ENCODE measurements at regions not wholly inside any gene's neighbourhood (a gene's known extent, or its start where the extent isn't known, plus 50 kb on each side); places are given as distances from the start of the nearest gene placed in this dataset.

GRCh38 chr12:97752129-97752528 is 289.5 kb downstream of the RMST start:
- intact Hi-C loops (cut with micrococcal nuclease; ENCODE audit: unreplicated experiment): no loop called here

GRCh38 chr12:97753332-97753731 is 290.7 kb downstream of the RMST start:
- ChIA-PET POLR2A (no interaction called here), CTCF (ENCODE audit: unreplicated experiment) (no interaction called here)
- Histone ChIP-seq H2AFZ (ENCODE audit: low read length) (no peak overlapping the region), H3K36me3 (ENCODE audit: insufficient read depth, low read length) (no peaks in the 10 kb centered on the region), H4K20me1 (ENCODE audit: insufficient read depth, low read length) (no peaks in the 10 kb centered on the region), H3K4me2 (ENCODE audit: low read length) (no peak overlapping the region), H3K4me3 (ENCODE audit: low read depth, low read length, poor library complexity, severe bottlenecking) (no peak overlapping the region), H3K9me2 (ENCODE audit: insufficient read depth, low read length) (no peaks in the 10 kb centered on the region), H3K9me3 (ENCODE audit: low read length) (no peaks in the 10 kb centered on the region), H3K27ac (ENCODE audit: low read depth, low read length, poor library complexity, severe bottlenecking) (no peak overlapping the region), H3K4me1 (ENCODE audit: insufficient read depth, low read length, poor library complexity, severe bottlenecking) (no peaks in the 10 kb centered on the region), H3K79me2 (ENCODE audit: insufficient read depth, low read depth, low read length) (no peaks in the 10 kb centered on the region)
- intact Hi-C loops (cut with micrococcal nuclease; ENCODE audit: unreplicated experiment): no loop called here
- no peak for TF ChIP-seq CTCF (conservative IDR thresholded peaks at IDR 0.05; ENCODE audit: low read length)
- no peak for DNase-seq (ENCODE audit: low spot score)
- no TSS peak for BruUV-seq (replicated peaks)

More at GRCh38 chr12:97752129-97752528, 289.5 kb downstream of the RMST start:
- no TSS peak for BruUV-seq (replicated peaks)
- Histone ChIP-seq H3K4me1 (ENCODE audit: insufficient read depth, low read length, poor library complexity, severe bottlenecking) (no peaks in the 10 kb centered on the region), H3K9me3 (ENCODE audit: low read length) (no peaks in the 10 kb centered on the region), H3K79me2 (ENCODE audit: insufficient read depth, low read depth, low read length) (no peaks in the 10 kb centered on the region), H3K4me2 (ENCODE audit: low read length) (no peak overlapping the region), H3K9me2 (ENCODE audit: insufficient read depth, low read length) (no peaks in the 10 kb centered on the region), H3K4me3 (ENCODE audit: low read depth, low read length, poor library complexity, severe bottlenecking) (no peak overlapping the region), H4K20me1 (ENCODE audit: insufficient read depth, low read length) (no peaks in the 10 kb centered on the region), H3K27ac (ENCODE audit: low read depth, low read length, poor library complexity, severe bottlenecking) (no peak overlapping the region), H3K36me3 (ENCODE audit: insufficient read depth, low read length) (no peaks in the 10 kb centered on the region), H2AFZ (ENCODE audit: low read length) (no peak overlapping the region)
- POLR2A ChIA-PET: no interaction called here
- CTCF ChIA-PET (ENCODE audit: unreplicated experiment): no interaction called here
- TF ChIP-seq CTCF (conservative IDR thresholded peaks at IDR 0.05; ENCODE audit: low read length): no peak
- no peak for TF ChIP-seq EZH2phosphoT487 (IDR thresholded peaks at IDR 0.05; ENCODE audit: borderline replicate concordance, low read depth, low read length)
- no peak for DNase-seq (ENCODE audit: low spot score)

GRCh38 chr12:97754306-97754705 is 291.7 kb downstream of the RMST start:
- Histone ChIP-seq H4K20me1 (ENCODE audit: insufficient read depth, low read length) (no peaks in the 10 kb centered on the region), H3K27ac (ENCODE audit: low read depth, low read length, poor library complexity, severe bottlenecking) (no peak overlapping the region), H3K4me2 (ENCODE audit: low read length) (no peak overlapping the region), H3K9me2 (ENCODE audit: insufficient read depth, low read length) (no peaks in the 10 kb centered on the region), H3K36me3 (ENCODE audit: insufficient read depth, low read length) (no peaks in the 10 kb centered on the region), H3K4me3 (ENCODE audit: low read depth, low read length, poor library complexity, severe bottlenecking) (no peak overlapping the region), H3K9me3 (ENCODE audit: low read length) (no peaks in the 10 kb centered on the region), H3K79me2 (ENCODE audit: insufficient read depth, low read depth, low read length) (no peaks in the 10 kb centered on the region), H3K4me1 (ENCODE audit: insufficient read depth, low read length, poor library complexity, severe bottlenecking) (no peaks in the 10 kb centered on the region), H2AFZ (ENCODE audit: low read length) (no peak overlapping the region)
- intact Hi-C loops (cut with micrococcal nuclease; ENCODE audit: unreplicated experiment): no loop called here
- no TSS peak for BruUV-seq (replicated peaks)
- TF ChIP-seq CTCF (conservative IDR thresholded peaks at IDR 0.05; ENCODE audit: low read length): no peak
- no peak for TF ChIP-seq EZH2phosphoT487 (IDR thresholded peaks at IDR 0.05; ENCODE audit: borderline replicate concordance, low read depth, low read length)
- CTCF ChIA-PET (ENCODE audit: unreplicated experiment): no interaction called here
- DNase-seq (ENCODE audit: low spot score): no peak
- POLR2A ChIA-PET: no interaction called here
